ENCODE measurements at regions not wholly inside any gene's neighbourhood (a gene's known extent, or its start where the extent isn't known, plus 50 kb on each side); places are given as distances from the start of the nearest gene placed in this dataset.

GRCh38 chr13:58583966-58584365 lies 952.4 kb downstream of the PCDH17 start:
- TF ChIP-seq, protein P1, sequence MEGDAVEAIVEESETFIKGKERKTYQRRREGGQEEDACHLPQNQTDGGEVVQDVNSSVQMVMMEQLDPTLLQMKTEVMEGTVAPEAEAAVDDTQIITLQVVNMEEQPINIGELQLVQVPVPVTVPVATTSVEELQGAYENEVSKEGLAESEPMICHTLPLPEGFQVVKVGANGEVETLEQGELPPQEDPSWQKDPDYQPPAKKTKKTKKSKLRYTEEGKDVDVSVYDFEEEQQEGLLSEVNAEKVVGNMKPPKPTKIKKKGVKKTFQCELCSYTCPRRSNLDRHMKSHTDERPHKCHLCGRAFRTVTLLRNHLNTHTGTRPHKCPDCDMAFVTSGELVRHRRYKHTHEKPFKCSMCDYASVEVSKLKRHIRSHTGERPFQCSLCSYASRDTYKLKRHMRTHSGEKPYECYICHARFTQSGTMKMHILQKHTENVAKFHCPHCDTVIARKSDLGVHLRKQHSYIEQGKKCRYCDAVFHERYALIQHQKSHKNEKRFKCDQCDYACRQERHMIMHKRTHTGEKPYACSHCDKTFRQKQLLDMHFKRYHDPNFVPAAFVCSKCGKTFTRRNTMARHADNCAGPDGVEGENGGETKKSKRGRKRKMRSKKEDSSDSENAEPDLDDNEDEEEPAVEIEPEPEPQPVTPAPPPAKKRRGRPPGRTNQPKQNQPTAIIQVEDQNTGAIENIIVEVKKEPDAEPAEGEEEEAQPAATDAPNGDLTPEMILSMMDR (IDR thresholded peaks at IDR 0.05), result no peak
- TF ChIP-seq POLR2A (IDR thresholded peaks at IDR 0.05), result no peak

All from heart left ventricle (tissue), 13 donors.